ENCODE measurements at regions not wholly inside any gene's neighbourhood (a gene's known extent, or its start where the extent isn't known, plus 50 kb on each side); places are given as distances from the start of the nearest gene placed in this dataset.

- TF ChIP-seq CTCF (IDR thresholded peaks at IDR 0.05) (no peak), POLR2A (IDR thresholded peaks at IDR 0.05) (no peak)
Measured at GRCh38 chr10:33478089-33478674, 143.7 kb upstream of the NRP1 start.

Data from adrenal gland (tissue), 5 donors.